Progenitor cell of endocrine pancreas (in vitro differentiated cells): ENCODE measurements at regions not wholly inside any gene's neighbourhood (a gene's known extent, or its start where the extent isn't known, plus 50 kb on each side); places are given as distances from the start of the nearest gene placed in this dataset.

Experiments used
- DNase-seq: peaks from one replicate; pipeline ENCODE4 v3.0.0; 2021; ENCODE audit warnings: low spot score; ENCODE audit not compliant: unreplicated experiment
- H3K27ac Mint-ChIP-seq: 2 replicates; pipeline ENCODE4 v1.8.0; 2021; ENCODE audit warnings: mild to moderate bottlenecking, moderate library complexity, mixed read lengths
- H3K27me3 Mint-ChIP-seq: 2 replicates; pipeline ENCODE4 v1.8.0; 2021; ENCODE audit warnings: mixed read lengths
- H3K36me3 Mint-ChIP-seq: 2 replicates; pipeline ENCODE4 v1.8.0; 2022; ENCODE audit warnings: mixed read lengths; ENCODE audit not compliant: insufficient read depth
- H3K4me1 Mint-ChIP-seq: 2 replicates; pipeline ENCODE4 v1.8.0; 2021; ENCODE audit warnings: low read depth, mixed read lengths
- H3K4me3 Mint-ChIP-seq: 2 replicates; pipeline ENCODE4 v1.8.0; 2021; ENCODE audit warnings: low read depth, mild to moderate bottlenecking, moderate library complexity, mixed read lengths
- H3K9me3 Mint-ChIP-seq: 2 replicates; pipeline ENCODE4 v1.8.0; 2021; ENCODE audit warnings: low read depth, mixed read lengths
- CTCF ChIP-seq: fragments of 200-600 bp; sonication (generic); IDR thresholded peaks from one replicate; pipeline ENCODE4 v1.5.0; 2021; ENCODE audit warnings: antibody characterized with exemption, mild to moderate bottlenecking; ENCODE audit not compliant: unreplicated experiment

GRCh38 chr4:10172278-10172921 lies 55.8 kb upstream of the WDR1 start:
- no peak for DNase-seq
- Mint-ChIP-seq H3K27ac (no peak overlapping the region), H3K4me3 (no peak overlapping the region)

GRCh38 chr4:10171055-10171454 lies 54.5 kb upstream of the WDR1 start:
- H3K36me3 Mint-ChIP-seq: no peaks in the 10 kb centered on the region
- no peak for TF ChIP-seq CTCF
- no peak overlapping the region for H3K4me3 Mint-ChIP-seq
- no peaks in the 10 kb centered on the region for H3K27me3 Mint-ChIP-seq
- no peak overlapping the region for H3K27ac Mint-ChIP-seq
- H3K9me3 Mint-ChIP-seq: no peaks in the 10 kb centered on the region
- no peak for DNase-seq
- H3K4me1 Mint-ChIP-seq: peaks cover 17% of the 10 kb centered on the region

More at GRCh38 chr4:10172278-10172921, 55.8 kb upstream of the WDR1 start:
- Mint-ChIP-seq H3K36me3 (no peaks in the 10 kb centered on the region), H3K4me1 (peaks cover 17% of the 10 kb centered on the region), H3K27me3 (no peaks in the 10 kb centered on the region), H3K9me3 (no peaks in the 10 kb centered on the region)
- TF ChIP-seq CTCF: no peak

- Mint-ChIP-seq H3K27me3 (peaks cover 3% of the 10 kb centered on the region), H3K36me3 (no peaks in the 10 kb centered on the region), H3K4me1 (peaks cover 17% of the 10 kb centered on the region), H3K4me3 (no peak overlapping the region), H3K9me3 (no peaks in the 10 kb centered on the region), H3K27ac (no peak overlapping the region)
- TF ChIP-seq CTCF: no peak
- DNase-seq: no peak
These were observed 53.3 kb upstream of the WDR1 start for GRCh38 chr4:10169839-10170387.

- peaks cover 3% of the 10 kb centered on the region for H3K27me3 Mint-ChIP-seq
- no peaks in the 10 kb centered on the region for H3K36me3 Mint-ChIP-seq
These were observed 51.6 kb upstream of the WDR1 start for GRCh38 chr4:10168151-10168550.

GRCh38 chr4:10167201-10167600 lies 50.6 kb upstream of the WDR1 start:
- Mint-ChIP-seq H3K9me3 (no peaks in the 10 kb centered on the region), H3K4me3 (no peak overlapping the region)
- no peak for TF ChIP-seq CTCF

More at GRCh38 chr4:10168151-10168550, 51.6 kb upstream of the WDR1 start:
- no peak overlapping the region for H3K27ac Mint-ChIP-seq
- no peak for DNase-seq
- no peaks in the 10 kb centered on the region for H3K9me3 Mint-ChIP-seq
- no peak for TF ChIP-seq CTCF
- peaks cover 5% of the 10 kb centered on the region for H3K4me1 Mint-ChIP-seq
- no peak overlapping the region for H3K4me3 Mint-ChIP-seq

More at GRCh38 chr4:10167201-10167600, 50.6 kb upstream of the WDR1 start:
- H3K27ac Mint-ChIP-seq: no peak overlapping the region
- DNase-seq: no peak
- H3K4me1 Mint-ChIP-seq: peaks cover 5% of the 10 kb centered on the region
- peaks cover 3% of the 10 kb centered on the region for H3K27me3 Mint-ChIP-seq
- H3K36me3 Mint-ChIP-seq: no peaks in the 10 kb centered on the region
